ENCODE measurements at regions not wholly inside any gene's neighbourhood (a gene's known extent, or its start where the extent isn't known, plus 50 kb on each side); places are given as distances from the start of the nearest gene placed in this dataset.
"Not testable (repeated sequence)": the region's sequence is repeated elsewhere in the genome, so short reads cannot be mapped to it uniquely, and the experiment has no call there.

DNA sequence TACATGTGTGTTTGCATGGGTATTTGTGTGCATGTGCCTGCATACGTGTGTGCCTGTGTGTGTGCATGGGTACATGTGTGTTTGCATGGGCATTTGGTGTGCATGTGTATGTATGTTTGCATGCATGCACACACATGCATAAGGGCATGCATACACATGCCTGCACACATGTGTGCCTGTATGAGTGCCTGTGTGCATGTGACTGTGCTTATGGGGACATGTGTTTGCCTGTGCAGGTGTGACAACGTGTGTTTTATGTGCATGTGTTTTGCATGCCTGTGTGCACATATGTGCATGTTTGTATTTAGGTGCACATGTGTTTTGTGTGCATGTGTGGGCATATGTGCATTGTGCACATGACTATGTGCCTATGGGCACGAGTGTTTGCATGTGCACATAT is 165.7 kb downstream of the ERMARD start:
- TF ChIP-seq, protein P1, sequence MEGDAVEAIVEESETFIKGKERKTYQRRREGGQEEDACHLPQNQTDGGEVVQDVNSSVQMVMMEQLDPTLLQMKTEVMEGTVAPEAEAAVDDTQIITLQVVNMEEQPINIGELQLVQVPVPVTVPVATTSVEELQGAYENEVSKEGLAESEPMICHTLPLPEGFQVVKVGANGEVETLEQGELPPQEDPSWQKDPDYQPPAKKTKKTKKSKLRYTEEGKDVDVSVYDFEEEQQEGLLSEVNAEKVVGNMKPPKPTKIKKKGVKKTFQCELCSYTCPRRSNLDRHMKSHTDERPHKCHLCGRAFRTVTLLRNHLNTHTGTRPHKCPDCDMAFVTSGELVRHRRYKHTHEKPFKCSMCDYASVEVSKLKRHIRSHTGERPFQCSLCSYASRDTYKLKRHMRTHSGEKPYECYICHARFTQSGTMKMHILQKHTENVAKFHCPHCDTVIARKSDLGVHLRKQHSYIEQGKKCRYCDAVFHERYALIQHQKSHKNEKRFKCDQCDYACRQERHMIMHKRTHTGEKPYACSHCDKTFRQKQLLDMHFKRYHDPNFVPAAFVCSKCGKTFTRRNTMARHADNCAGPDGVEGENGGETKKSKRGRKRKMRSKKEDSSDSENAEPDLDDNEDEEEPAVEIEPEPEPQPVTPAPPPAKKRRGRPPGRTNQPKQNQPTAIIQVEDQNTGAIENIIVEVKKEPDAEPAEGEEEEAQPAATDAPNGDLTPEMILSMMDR (IDR thresholded peaks at IDR 0.05; ENCODE audit: low read depth, low read length), result no peak
- DNase-seq (ENCODE audit: low read depth in 1 of 2, low spot score in 1 of 2), result no peak
- no peaks in the 10 kb centered on the region for H3K9me3 ChIP-seq (ENCODE audit: low read depth)

DNA sequence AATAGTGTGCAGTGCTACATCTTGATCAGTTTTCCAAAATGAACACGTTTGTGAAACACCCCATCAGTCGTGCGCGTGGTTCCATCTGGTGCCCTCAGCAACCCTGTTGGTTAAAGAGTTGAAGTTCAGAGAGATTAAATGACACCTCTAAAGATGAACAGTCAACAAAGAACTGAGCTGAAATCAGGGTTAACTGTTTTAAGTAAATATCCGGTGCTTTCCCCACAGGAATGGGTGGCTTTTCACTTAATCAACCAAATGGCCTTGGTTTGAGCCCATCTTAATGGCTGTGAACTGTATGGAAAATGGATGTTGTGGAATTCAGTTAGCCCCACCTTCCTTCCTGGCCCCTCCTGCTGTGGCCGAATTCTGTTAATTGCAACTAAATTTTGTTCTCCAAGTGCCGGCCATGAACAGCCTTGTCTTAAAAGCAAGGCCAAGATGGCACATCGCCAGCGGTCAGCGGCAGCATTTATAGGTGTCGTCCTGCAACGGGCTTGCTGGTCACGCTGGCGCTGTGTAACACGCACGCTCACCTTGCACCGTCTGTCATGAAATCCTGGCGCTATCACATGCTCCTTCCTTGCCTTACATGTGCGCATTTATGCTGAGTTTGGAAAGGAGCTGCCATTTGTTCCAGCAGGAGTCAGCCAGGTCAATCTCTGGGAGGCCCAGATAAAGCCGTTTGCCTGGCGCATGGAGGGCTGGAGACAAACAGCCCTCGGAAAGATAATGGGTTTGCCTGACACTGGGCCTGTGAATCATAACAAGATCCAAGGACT is 164.5 kb downstream of the ERMARD start:
- no peak overlapping the region for H3K4me3 ChIP-seq
- no peaks in the 10 kb centered on the region for H3K4me1 ChIP-seq (ENCODE audit: low read depth)
- DNase-seq (ENCODE audit: low read depth in 1 of 2, low spot score in 1 of 2), result peak in 1 of 2 donors; percentile 19
- H3K9me3 ChIP-seq (ENCODE audit: low read depth), result no peaks in the 10 kb centered on the region
- no peaks in the 10 kb centered on the region for H3K27me3 ChIP-seq
- H3K27ac ChIP-seq, result no peak overlapping the region
- H3K36me3 ChIP-seq, result no peaks in the 10 kb centered on the region
- TF ChIP-seq, protein P1 (IDR thresholded peaks at IDR 0.05; ENCODE audit: low read depth, low read length), result no peak

More for the DNA sequence above, 165.7 kb downstream of the ERMARD start:
- H3K4me1 ChIP-seq (ENCODE audit: low read depth), result no peaks in the 10 kb centered on the region
- H3K27ac ChIP-seq, result no peak overlapping the region
- no peaks in the 10 kb centered on the region for H3K36me3 ChIP-seq
- no peak overlapping the region for H3K4me3 ChIP-seq
- H3K27me3 ChIP-seq, result no peaks in the 10 kb centered on the region

DNA sequence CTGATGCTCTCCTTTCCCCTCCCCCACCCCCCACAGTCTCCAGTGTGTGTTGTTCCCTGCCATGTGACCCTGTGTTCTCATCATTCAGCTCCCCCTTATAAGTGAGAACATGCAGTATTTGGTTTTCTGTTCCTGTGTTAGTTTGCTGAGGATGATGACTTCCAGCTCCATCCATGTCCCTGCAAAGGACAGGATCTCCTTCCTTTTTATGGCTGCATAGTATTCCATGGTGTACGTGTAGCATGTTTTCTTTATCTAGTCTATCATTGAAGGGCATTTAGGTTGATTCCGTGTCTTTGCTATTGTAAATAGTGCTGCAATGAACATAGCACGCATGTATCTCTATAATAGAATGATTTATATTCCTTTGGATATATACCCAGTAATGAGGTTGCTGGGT is 162.3 kb downstream of the ERMARD start:
- not testable (repeated sequence) for H3K27ac ChIP-seq, H3K27me3 ChIP-seq, H3K36me3 ChIP-seq

DNA sequence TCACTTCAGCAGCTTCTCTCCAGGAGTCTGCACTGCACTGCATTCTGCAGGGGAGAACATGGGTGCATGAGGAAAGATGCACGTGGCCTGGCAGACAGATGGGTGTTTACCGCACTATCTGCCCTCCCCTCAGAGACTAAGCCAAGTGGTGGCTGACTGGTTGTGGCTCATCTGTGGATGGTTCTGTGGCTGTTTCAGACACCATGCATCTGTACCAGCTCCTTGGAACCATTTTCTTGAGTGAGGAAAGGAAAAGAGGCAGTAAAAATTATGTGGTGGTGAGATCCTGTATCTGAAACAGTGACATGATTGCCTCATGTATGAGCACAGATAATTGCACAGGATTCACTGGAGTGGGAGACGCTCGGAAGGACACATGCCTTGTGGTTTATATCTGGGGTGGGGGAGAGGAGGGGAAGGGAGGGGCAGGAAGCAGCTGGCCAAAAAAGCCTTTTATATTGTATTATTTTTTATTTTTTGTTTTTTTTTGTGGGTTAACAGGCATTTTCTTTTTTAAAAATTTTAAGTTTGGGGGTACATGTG is 161.7 kb downstream of the ERMARD start:
- no peak overlapping the region for H3K4me3 ChIP-seq
- no peaks in the 10 kb centered on the region for H3K36me3 ChIP-seq
- no peaks in the 10 kb centered on the region for H3K4me1 ChIP-seq (ENCODE audit: low read depth)
- no peaks in the 10 kb centered on the region for H3K9me3 ChIP-seq (ENCODE audit: low read depth)
- H3K27ac ChIP-seq, result no peak overlapping the region
- no peak for DNase-seq (ENCODE audit: low read depth in 1 of 2, low spot score in 1 of 2)
- TF ChIP-seq, protein P1 (IDR thresholded peaks at IDR 0.05; ENCODE audit: low read depth, low read length), result no peak
- H3K27me3 ChIP-seq, result no peaks in the 10 kb centered on the region

More for the DNA sequence above, 162.3 kb downstream of the ERMARD start:
- H3K4me3 ChIP-seq; H3K9me3 ChIP-seq (ENCODE audit: low read depth); DNase-seq (ENCODE audit: low read depth in 1 of 2, low spot score in 1 of 2); H3K4me1 ChIP-seq (ENCODE audit: low read depth): not testable (repeated sequence)

DNA sequence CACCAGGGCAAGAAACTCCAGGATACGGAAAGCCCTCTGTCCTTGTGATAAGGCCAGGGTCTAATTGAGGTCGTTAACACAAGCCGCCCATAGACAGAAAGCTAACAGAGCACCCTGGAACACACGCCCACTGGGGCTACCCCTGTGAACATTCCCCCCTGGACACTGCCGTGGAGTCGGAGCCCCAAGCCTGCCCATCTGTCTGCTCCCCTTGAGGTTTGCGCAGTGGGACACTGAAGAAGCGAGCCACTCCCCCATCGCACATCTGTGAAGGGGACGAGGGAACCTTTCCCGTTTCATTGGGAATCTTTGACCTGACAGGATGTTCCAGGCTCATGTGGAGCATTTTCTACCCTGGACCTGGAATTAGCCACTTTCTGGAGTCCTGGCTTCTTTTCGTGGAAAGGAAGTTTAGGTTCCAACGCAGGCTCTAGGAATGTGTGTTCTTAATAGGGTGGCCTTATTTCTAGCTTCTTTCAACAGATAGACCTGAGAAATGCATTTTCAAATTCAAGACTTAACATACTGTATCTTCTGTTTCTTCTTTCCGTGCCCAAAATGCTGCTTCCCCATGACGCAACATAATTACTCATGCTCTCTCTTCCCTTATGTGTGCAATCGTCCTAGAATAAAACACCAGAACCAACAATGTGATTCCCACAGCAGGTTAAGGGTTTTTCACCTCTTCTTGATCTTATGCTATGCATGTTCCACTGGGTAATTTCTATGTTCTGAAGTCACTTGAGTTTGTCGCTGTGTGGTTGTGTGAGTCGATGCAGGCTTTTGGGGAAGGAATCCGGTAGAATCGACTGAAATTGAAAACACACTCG is 161.1 kb downstream of the ERMARD start:
- no peaks in the 10 kb centered on the region for H3K9me3 ChIP-seq (ENCODE audit: low read depth)
- H3K36me3 ChIP-seq, result no peaks in the 10 kb centered on the region
- H3K27me3 ChIP-seq, result no peaks in the 10 kb centered on the region
- no peak overlapping the region for H3K4me3 ChIP-seq
- H3K27ac ChIP-seq, result no peak overlapping the region
- H3K4me1 ChIP-seq (ENCODE audit: low read depth), result no peaks in the 10 kb centered on the region
- TF ChIP-seq, protein P1 (IDR thresholded peaks at IDR 0.05; ENCODE audit: low read depth, low read length), result no peak
- peak in 1 of 2 donors; percentile 25 for DNase-seq (ENCODE audit: low read depth in 1 of 2, low spot score in 1 of 2)
